ENCODE measurements at regions not wholly inside any gene's neighbourhood (a gene's known extent, or its start where the extent isn't known, plus 50 kb on each side); places are given as distances from the start of the nearest gene placed in this dataset.
"Not testable (repeated sequence)": the region's sequence is repeated elsewhere in the genome, so short reads cannot be mapped to it uniquely, and the experiment has no call there.

DNA sequence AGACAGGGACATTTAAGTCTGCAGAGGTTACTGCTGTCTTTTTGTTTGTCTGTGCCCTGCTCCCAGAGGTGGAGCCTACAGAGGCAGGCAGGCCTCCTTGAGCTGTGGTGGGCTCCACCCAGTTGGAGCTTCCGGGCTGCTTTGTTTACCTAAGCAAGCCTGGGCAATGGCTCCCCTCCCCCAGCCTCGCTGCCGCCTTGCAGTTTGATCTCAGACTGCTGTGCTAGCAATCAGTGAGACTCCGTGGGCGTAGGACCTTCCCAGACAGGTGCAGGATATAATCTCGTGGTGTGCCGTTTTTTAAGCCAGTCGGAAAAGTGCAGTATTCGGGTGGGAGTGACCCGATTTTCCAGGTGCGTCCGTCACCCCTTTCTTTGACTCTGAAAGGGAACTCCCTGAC, 248.9 kb upstream of the WSB1 start:
- TF ChIP-seq, protein P1, sequence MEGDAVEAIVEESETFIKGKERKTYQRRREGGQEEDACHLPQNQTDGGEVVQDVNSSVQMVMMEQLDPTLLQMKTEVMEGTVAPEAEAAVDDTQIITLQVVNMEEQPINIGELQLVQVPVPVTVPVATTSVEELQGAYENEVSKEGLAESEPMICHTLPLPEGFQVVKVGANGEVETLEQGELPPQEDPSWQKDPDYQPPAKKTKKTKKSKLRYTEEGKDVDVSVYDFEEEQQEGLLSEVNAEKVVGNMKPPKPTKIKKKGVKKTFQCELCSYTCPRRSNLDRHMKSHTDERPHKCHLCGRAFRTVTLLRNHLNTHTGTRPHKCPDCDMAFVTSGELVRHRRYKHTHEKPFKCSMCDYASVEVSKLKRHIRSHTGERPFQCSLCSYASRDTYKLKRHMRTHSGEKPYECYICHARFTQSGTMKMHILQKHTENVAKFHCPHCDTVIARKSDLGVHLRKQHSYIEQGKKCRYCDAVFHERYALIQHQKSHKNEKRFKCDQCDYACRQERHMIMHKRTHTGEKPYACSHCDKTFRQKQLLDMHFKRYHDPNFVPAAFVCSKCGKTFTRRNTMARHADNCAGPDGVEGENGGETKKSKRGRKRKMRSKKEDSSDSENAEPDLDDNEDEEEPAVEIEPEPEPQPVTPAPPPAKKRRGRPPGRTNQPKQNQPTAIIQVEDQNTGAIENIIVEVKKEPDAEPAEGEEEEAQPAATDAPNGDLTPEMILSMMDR (IDR thresholded peaks at IDR 0.05; ENCODE audit: low read depth, low read length, poor library complexity, severe bottlenecking): not testable (repeated sequence)
- TF ChIP-seq EZH2phosphoT487 (IDR thresholded peaks at IDR 0.05; ENCODE audit: borderline replicate concordance, low read length): not testable (repeated sequence)
